ENCODE measurements at regions not wholly inside any gene's neighbourhood (a gene's known extent, or its start where the extent isn't known, plus 50 kb on each side); places are given as distances from the start of the nearest gene placed in this dataset.

DNA sequence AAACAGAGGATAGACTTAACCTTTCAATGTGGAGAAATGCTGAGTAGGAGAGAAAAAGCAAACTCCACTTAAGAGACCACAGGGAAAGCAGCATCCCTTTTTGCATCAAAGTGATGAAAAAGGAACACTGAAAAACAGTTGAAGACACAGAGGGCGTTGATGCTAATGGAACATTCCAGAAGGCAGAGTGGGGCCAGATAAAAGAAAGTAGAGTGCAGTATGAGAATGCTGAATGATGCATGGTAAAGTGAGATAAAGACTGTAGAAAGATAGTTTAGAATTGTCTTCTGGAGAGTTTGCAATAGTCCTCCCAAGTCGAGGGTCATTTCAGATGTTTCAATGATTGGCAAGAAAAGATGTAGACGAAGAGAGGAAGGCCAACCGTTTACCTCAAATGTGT is 574.3 kb downstream of the PRR16 start:
- TF ChIP-seq POLR2A (IDR thresholded peaks at IDR 0.05) (no peak), CTCF (IDR thresholded peaks at IDR 0.05) (no peak)
